Uterus (tissue), 3 donors: ENCODE measurements at regions not wholly inside any gene's neighbourhood (a gene's known extent, or its start where the extent isn't known, plus 50 kb on each side); places are given as distances from the start of the nearest gene placed in this dataset.

Experiments
- DNase-seq, 2 donors: peaks; one replicate each; pipeline ENCODE4 v3.0.0-alpha.2; 2019 to 2020
- H3K27ac ChIP-seq, 2 donors: fragments of 200-600 bp; sonication (generic); 1 replicate in 1 of 2; 2 replicates in 1 of 2; pipeline ENCODE4 v1.5.1; 2016 to 2018
- H3K27me3 ChIP-seq, 2 donors: fragments of 200-600 bp; sonication (generic); one replicate each; pipeline ENCODE4 v1.5.1; 2018 to 2019; ENCODE audit warnings: control low read depth in 1 of 2
- H3K36me3 ChIP-seq, 2 donors: fragments of 200-600 bp; sonication (generic); one replicate each; pipeline ENCODE4 v1.5.1; 2019; ENCODE audit warnings: control low read depth in 1 of 2
- H3K4me1 ChIP-seq, 2 donors: fragments of 200-600 bp; sonication (generic); one replicate each; pipeline ENCODE4 v1.5.1; 2018 to 2019; ENCODE audit warnings: control low read depth in 1 of 2
- H3K4me3 ChIP-seq, 2 donors: fragments of 200-600 bp; sonication (generic); 1 replicate in 1 of 2; 2 replicates in 1 of 2; pipeline ENCODE4 v1.5.1; 2018 to 2019; ENCODE audit warnings: mild to moderate bottlenecking in 1 of 2
- H3K9me3 ChIP-seq, 2 donors: fragments of 200-600 bp; sonication (generic); one replicate each; pipeline ENCODE4 v1.5.1; 2019; ENCODE audit warnings: control low read depth in 1 of 2
- POLR2A ChIP-seq, 2 donors: fragments of 450-650 bp; IDR thresholded peaks; one replicate each; pipeline ENCODE4 v1.6.1; 2016; ENCODE audit warnings: antibody characterized with exemption in 2 of 2, mild to moderate bottlenecking in 1 of 2, moderate library complexity in 1 of 2
- intact Hi-C: fragments of 100-400 bp; cut with DNase I; formaldehyde crosslinking; loops from one replicate; pipeline ENCODE4 v1.15.1; 2023; ENCODE audit warnings: low total_unique reads
- TF ChIP-seq, protein P1 (sequence below), 4 experiments: fragments of 200-600 bp in 2 of 4; fragments of 450-650 bp in 2 of 4; sonication (generic) in 2 of 4; IDR thresholded peaks; one replicate each; pipeline ENCODE4 v1.5.1; 2016 to 2019; ENCODE audit warnings: antibody characterized with exemption in 4 of 4, mild to moderate bottlenecking in 2 of 4, moderate library complexity in 1 of 4
- donor health status: DM: yes; HTN: yes; CAD: no.

DNA sequence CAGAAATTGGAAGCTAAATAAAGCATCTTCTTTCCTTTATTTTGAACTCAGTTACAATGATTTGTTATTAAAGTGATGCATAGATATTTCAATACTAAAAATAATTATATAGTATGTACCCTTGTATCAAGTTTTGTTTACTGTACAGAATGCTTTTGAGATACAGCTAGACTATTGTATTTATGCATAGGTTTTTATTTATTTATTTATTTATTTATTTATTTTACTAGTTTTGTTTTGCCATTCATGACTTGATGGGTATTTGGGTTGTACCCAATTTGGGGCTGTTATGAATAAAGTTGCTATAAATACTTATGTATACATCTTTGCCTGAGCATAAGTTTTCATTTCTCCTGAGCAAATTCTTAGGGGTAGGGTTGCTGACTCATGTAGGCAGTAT, 118.7 kb upstream of the NXPH2 start:
- intact Hi-C loops: no loop called here
- DNase-seq: no peak
- Histone ChIP-seq H3K36me3 (no peaks in the 10 kb centered on the region), H3K27me3 (no peaks in the 10 kb centered on the region), H3K4me1 (no peaks in the 10 kb centered on the region), H3K27ac (no peak overlapping the region), H3K4me3 (no peak overlapping the region), H3K9me3 (no peaks in the 10 kb centered on the region)
- TF ChIP-seq, protein P1, sequence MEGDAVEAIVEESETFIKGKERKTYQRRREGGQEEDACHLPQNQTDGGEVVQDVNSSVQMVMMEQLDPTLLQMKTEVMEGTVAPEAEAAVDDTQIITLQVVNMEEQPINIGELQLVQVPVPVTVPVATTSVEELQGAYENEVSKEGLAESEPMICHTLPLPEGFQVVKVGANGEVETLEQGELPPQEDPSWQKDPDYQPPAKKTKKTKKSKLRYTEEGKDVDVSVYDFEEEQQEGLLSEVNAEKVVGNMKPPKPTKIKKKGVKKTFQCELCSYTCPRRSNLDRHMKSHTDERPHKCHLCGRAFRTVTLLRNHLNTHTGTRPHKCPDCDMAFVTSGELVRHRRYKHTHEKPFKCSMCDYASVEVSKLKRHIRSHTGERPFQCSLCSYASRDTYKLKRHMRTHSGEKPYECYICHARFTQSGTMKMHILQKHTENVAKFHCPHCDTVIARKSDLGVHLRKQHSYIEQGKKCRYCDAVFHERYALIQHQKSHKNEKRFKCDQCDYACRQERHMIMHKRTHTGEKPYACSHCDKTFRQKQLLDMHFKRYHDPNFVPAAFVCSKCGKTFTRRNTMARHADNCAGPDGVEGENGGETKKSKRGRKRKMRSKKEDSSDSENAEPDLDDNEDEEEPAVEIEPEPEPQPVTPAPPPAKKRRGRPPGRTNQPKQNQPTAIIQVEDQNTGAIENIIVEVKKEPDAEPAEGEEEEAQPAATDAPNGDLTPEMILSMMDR (IDR thresholded peaks at IDR 0.05): no peak
- TF ChIP-seq POLR2A (IDR thresholded peaks at IDR 0.05): no peak

DNA sequence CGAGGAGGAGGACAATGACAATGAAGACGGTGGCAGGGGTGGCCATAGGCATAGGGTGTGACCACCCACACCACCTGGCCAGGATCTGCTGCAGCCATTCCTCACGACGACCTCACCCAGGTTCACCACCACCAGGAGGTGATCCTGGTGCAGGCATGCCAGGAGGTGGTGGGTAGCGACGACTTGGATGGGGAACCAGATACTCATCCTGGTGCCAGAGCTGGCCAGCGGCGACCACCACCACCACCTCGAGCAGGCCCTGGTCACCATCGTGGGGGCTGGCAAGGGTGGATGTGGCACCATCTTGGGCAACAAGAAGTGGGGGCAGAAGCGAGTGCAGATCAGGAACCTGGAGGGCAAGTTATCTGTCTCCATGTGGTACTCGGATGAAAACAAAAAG, 117.1 kb upstream of the NXPH2 start:
- Histone ChIP-seq H3K36me3 (no peaks in the 10 kb centered on the region), H3K4me3 (no peak overlapping the region), H3K27ac (no peak overlapping the region), H3K4me1 (no peaks in the 10 kb centered on the region), H3K9me3 (no peaks in the 10 kb centered on the region), H3K27me3 (no peaks in the 10 kb centered on the region)
- TF ChIP-seq, protein P1 (IDR thresholded peaks at IDR 0.05): no peak
- TF ChIP-seq POLR2A (IDR thresholded peaks at IDR 0.05): no peak
- DNase-seq: no peak
- intact Hi-C loops: no loop called here

DNA sequence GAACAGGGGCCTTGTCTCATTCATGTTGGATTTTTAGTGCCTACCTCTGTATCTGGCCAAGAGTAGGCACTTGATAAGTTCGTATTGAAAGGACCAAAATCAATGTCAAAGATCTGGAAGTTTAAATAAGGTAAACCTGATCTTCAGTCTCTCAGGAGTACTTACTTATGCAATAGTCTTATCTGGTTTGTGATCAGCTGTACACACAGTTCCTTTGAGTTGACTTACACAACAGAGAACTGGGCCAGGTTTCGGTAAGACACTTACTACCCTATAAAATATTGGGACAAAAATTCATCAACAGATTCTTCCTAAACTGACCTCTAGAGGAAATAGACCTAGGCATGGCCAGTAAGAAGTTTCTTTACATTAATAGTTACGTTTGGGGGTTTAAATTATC, 113.6 kb upstream of the NXPH2 start:
- H3K9me3 ChIP-seq: no peaks in the 10 kb centered on the region

DNA sequence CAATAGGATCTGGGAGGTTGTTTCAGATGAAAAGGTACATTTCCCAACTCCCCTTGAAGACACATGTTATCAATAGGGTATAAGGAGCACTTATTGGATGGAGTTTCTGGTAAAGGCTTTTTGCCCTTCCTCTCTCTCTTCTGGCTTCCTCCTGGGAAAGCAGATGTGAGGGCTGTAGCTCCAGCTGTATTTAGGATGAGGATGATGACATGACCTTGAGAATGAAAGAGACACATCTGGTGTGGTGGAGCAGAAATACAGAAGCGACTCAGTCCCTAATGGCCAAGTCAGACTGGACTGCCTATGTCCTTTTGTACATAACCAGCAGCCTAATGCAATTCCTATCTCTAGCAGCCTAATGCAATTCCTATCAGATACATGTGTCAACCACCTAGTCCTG, 100.9 kb upstream of the NXPH2 start:
- no peak overlapping the region for H3K27ac ChIP-seq
- H3K4me3 ChIP-seq: no peak overlapping the region
- H3K4me1 ChIP-seq: no peaks in the 10 kb centered on the region
- no peak for DNase-seq
- no peaks in the 10 kb centered on the region for H3K36me3 ChIP-seq
- TF ChIP-seq POLR2A (IDR thresholded peaks at IDR 0.05): no peak
- TF ChIP-seq, protein P1 (IDR thresholded peaks at IDR 0.05): no peak
- intact Hi-C loops: no loop called here
- H3K27me3 ChIP-seq: no peaks in the 10 kb centered on the region
- H3K9me3 ChIP-seq: no peaks in the 10 kb centered on the region

More for the DNA sequence above, 113.6 kb upstream of the NXPH2 start:
- Histone ChIP-seq H3K36me3 (no peaks in the 10 kb centered on the region), H3K4me1 (no peaks in the 10 kb centered on the region), H3K27me3 (no peaks in the 10 kb centered on the region), H3K4me3 (no peak overlapping the region), H3K27ac (no peak overlapping the region)
- DNase-seq: no peak
- intact Hi-C loops: no loop called here
- TF ChIP-seq, protein P1 (IDR thresholded peaks at IDR 0.05): no peak
- TF ChIP-seq POLR2A (IDR thresholded peaks at IDR 0.05): no peak

DNA sequence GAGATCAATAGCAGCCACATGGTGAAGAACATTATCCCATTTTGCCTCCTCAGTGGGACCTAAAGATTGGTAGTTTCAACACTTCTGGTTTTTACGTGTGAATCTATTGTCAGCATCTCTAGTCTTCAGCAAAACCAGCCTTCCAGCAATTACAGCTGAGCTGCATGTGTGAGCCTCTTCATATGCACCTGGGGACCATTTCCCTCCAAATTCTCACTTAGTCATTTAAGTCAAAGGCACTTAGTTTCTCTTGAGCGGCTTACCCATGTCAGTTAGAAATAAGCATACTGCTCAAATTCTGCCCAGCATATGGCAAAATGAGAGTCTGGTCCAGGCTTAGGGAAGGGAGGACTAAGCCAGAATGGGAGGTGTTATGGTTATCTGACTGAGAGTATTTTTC, 99.7 kb upstream of the NXPH2 start:
- Histone ChIP-seq H3K9me3 (no peaks in the 10 kb centered on the region), H3K27ac (no peak overlapping the region), H3K27me3 (no peaks in the 10 kb centered on the region), H3K4me3 (no peak overlapping the region), H3K36me3 (no peaks in the 10 kb centered on the region), H3K4me1 (no peaks in the 10 kb centered on the region)
- intact Hi-C loops: no loop called here
- TF ChIP-seq POLR2A (IDR thresholded peaks at IDR 0.05): no peak
- TF ChIP-seq, protein P1 (IDR thresholded peaks at IDR 0.05): no peak
- DNase-seq: no peak
